GM18870 (cell line): ENCODE measurements at regions not wholly inside any gene's neighbourhood (a gene's known extent, or its start where the extent isn't known, plus 50 kb on each side); places are given as distances from the start of the nearest gene placed in this dataset.
"Not testable (repeated sequence)": the region's sequence is repeated elsewhere in the genome, so short reads cannot be mapped to it uniquely, and the experiment has no call there.

Experiments
- ATAC-seq: cut with Tn5 transposase; IDR thresholded peaks from one replicate; pipeline ENCODE4 v1.9.1; 2021; ENCODE audit warnings: moderate library complexity; ENCODE audit not compliant: unreplicated experiment

- ATAC-seq, result no peak
These were observed 79.0 kb upstream of the CHST15 start for GRCh38 chr10:124172181-124172916.

- no peak for ATAC-seq
These were observed 78.2 kb upstream of the CHST15 start for GRCh38 chr10:124171561-124171960.

- ATAC-seq, result no peak
These were observed 77.2 kb upstream of the CHST15 start for GRCh38 chr10:124170631-124171030.

GRCh38 chr10:124168991-124169802 is 75.8 kb upstream of the CHST15 start:
- ATAC-seq, result no peak

GRCh38 chr10:124168581-124168980 is 75.2 kb upstream of the CHST15 start:
- no peak for ATAC-seq

GRCh38 chr10:124167925-124168324 is 74.5 kb upstream of the CHST15 start:
- ATAC-seq, result not testable (repeated sequence)

- ATAC-seq, result no peak
These were observed 73.2 kb upstream of the CHST15 start for GRCh38 chr10:124166431-124167125.

- no peak for ATAC-seq
These were observed 72.4 kb upstream of the CHST15 start for GRCh38 chr10:124165827-124166226.

GRCh38 chr10:124165311-124165710 is 71.9 kb upstream of the CHST15 start:
- ATAC-seq, result no peak

GRCh38 chr10:124164264-124164663 is 70.9 kb upstream of the CHST15 start:
- ATAC-seq, result no peak

GRCh38 chr10:124162774-124163354 is 69.5 kb upstream of the CHST15 start:
- no peak for ATAC-seq

- ATAC-seq, result no peak
These were observed 68.7 kb upstream of the CHST15 start for GRCh38 chr10:124162136-124162535.

GRCh38 chr10:124161601-124162000 is 68.2 kb upstream of the CHST15 start:
- no peak for ATAC-seq

GRCh38 chr10:124160943-124161582 is 67.7 kb upstream of the CHST15 start:
- no peak for ATAC-seq

- no peak for ATAC-seq
These were observed 66.8 kb upstream of the CHST15 start for GRCh38 chr10:124160176-124160575.

GRCh38 chr10:124159153-124159552 is 65.8 kb upstream of the CHST15 start:
- ATAC-seq, result no peak

- no peak for ATAC-seq
These were observed 65.2 kb upstream of the CHST15 start for GRCh38 chr10:124158592-124158991.

GRCh38 chr10:124157271-124157681 is 63.9 kb upstream of the CHST15 start:
- ATAC-seq, result no peak

- no peak for ATAC-seq
These were observed 63.3 kb upstream of the CHST15 start for GRCh38 chr10:124156524-124157260.

GRCh38 chr10:124155781-124156435 is 62.5 kb upstream of the CHST15 start:
- ATAC-seq, result no peak
